RWPE1 (cell line): ENCODE measurements at regions not wholly inside any gene's neighbourhood (a gene's known extent, or its start where the extent isn't known, plus 50 kb on each side); places are given as distances from the start of the nearest gene placed in this dataset.
A peak's percentile ranks its signal among the peaks of the same experiment; 100 is the strongest.

Source experiments
- CTCF ChIA-PET: fragments of 350-600 bp; sonication (Branson Sonifier 250); formaldehyde crosslinking; extraction: SDS; loops from one replicate; lab custom pipeline; 2021; lab: Yijun Ruan, JAX
- POLR2A ChIA-PET: fragments of 400-600 bp; formaldehyde crosslinking; extraction: SDS; loops from one replicate; lab custom pipeline; 2020; ENCODE audit warnings: antibody characterized with exemption; ENCODE audit not compliant: low non-redundant PET; lab: Yijun Ruan, JAX
- DNase-seq: peaks from one replicate; pipeline ENCODE4 v3.0.0; 2012; ENCODE audit warnings: low spot score
- H3K27ac ChIP-seq: fragments of 450-650 bp; 2 replicates; pipeline ENCODE4 v1.5.1; 2017
- CTCF ChIP-seq: fragments of 450-650 bp; conservative IDR thresholded peaks from 2 replicates; pipeline ENCODE4 v1.5.1; 2017; ENCODE audit warnings: low read depth, mild to moderate bottlenecking

- DNase-seq, result no peak
- ChIA-PET CTCF (no interaction called here), POLR2A (no interaction called here)
- TF ChIP-seq CTCF, result no peak
- no peak overlapping the region for H3K27ac ChIP-seq
Observed at GRCh38 chr1:177629526-177629925, 340.3 kb downstream of the SEC16B start.

GRCh38 chr1:177627148-177627910 is 342.5 kb downstream of the SEC16B start:
- DNase-seq, result no peak
- ChIA-PET POLR2A (no interaction called here), CTCF (no interaction called here)
- TF ChIP-seq CTCF, result no peak
- no peak overlapping the region for H3K27ac ChIP-seq

- no peak overlapping the region for H3K27ac ChIP-seq
- DNase-seq, result no peak
- no peak for TF ChIP-seq CTCF
- POLR2A ChIA-PET, result no interaction called here
- CTCF ChIA-PET, result no interaction called here
Observed at GRCh38 chr1:177620636-177621190, 349.1 kb downstream of the SEC16B start.

GRCh38 chr1:177615251-177615650 is 354.6 kb downstream of the SEC16B start:
- ChIA-PET CTCF (no interaction called here), POLR2A (no interaction called here)
- DNase-seq, result peak; percentile 40

GRCh38 chr1:177611402-177611801 is 358.5 kb downstream of the SEC16B start:
- CTCF ChIA-PET, result no interaction called here
- POLR2A ChIA-PET, result no interaction called here
- DNase-seq, result no peak
- no peak overlapping the region for H3K27ac ChIP-seq
- TF ChIP-seq CTCF, result no peak

More at GRCh38 chr1:177615251-177615650, 354.6 kb downstream of the SEC16B start:
- no peak for TF ChIP-seq CTCF
- no peak overlapping the region for H3K27ac ChIP-seq

- TF ChIP-seq CTCF, result no peak
- no peak for DNase-seq
- POLR2A ChIA-PET, result no interaction called here
- H3K27ac ChIP-seq, result no peak overlapping the region
- CTCF ChIA-PET, result no interaction called here
Observed at GRCh38 chr1:177609953-177610352, 359.9 kb downstream of the SEC16B start.
